Neural progenitor cell (in vitro differentiated cells): ENCODE measurements at regions not wholly inside any gene's neighbourhood (a gene's known extent, or its start where the extent isn't known, plus 50 kb on each side); places are given as distances from the start of the nearest gene placed in this dataset.

ENCODE experiments used
- DNase-seq: peaks from one replicate; pipeline ENCODE4 v3.0.0-alpha.2; 2016; ENCODE audit warnings: low spot score
- H2AFZ ChIP-seq: fragments of 200-600 bp; sonication (generic); replicated peaks from 2 replicates; pipeline ENCODE4 v1.6.1; 2016; ENCODE audit warnings: antibody characterized with exemption
- H3F3A ChIP-seq: fragments of 200-600 bp; sonication (generic); 2 replicates; pipeline ENCODE4 v1.6.1; 2016; ENCODE audit warnings: antibody characterized with exemption, low read depth
- H3K27ac ChIP-seq: fragments of 200-600 bp; sonication (generic); 2 replicates; pipeline ENCODE4 v1.5.1; 2016; ENCODE audit warnings: mild to moderate bottlenecking
- H3K27me3 ChIP-seq: fragments of 200-600 bp; sonication (generic); 2 replicates; pipeline ENCODE4 v1.6.1; 2016; ENCODE audit warnings: mild to moderate bottlenecking, moderate library complexity
- H3K36me3 ChIP-seq: fragments of 200-600 bp; sonication (generic); 2 replicates; pipeline ENCODE4 v1.5.1; 2016
- H3K4me1 ChIP-seq: fragments of 200-600 bp; sonication (generic); 2 replicates; pipeline ENCODE4 v1.6.1; 2016; ENCODE audit warnings: mixed run types
- H3K4me2 ChIP-seq: fragments of 200-600 bp; sonication (generic); 2 replicates; pipeline ENCODE4 v1.6.1; 2016
- H3K4me3 ChIP-seq: fragments of 200-600 bp; sonication (generic); 2 replicates; pipeline ENCODE4 v1.5.1; 2016
- H3K79me2 ChIP-seq: fragments of 200-600 bp; sonication (generic); 2 replicates; pipeline ENCODE4 v1.6.1; 2016; ENCODE audit warnings: low read depth
- H3K9ac ChIP-seq: fragments of 200-600 bp; sonication (generic); 2 replicates; pipeline ENCODE4 v1.6.1; 2016
- H3K9me3 ChIP-seq: fragments of 200-600 bp; sonication (generic); 2 replicates; pipeline ENCODE4 v1.5.1; 2016; ENCODE audit warnings: low read depth
- H4K20me1 ChIP-seq: fragments of 200-600 bp; sonication (generic); 2 replicates; pipeline ENCODE4 v1.6.1; 2016; ENCODE audit warnings: low read depth
- H3K27ac Mint-ChIP-seq: 3 replicates; pipeline ENCODE4 v1.8.0; 2021; ENCODE audit warnings: mixed read lengths
- H3K27me3 Mint-ChIP-seq: 2 replicates; pipeline ENCODE4 v1.8.0; 2022; ENCODE audit warnings: low read depth, mild to moderate bottlenecking, inconsistent platforms, moderate library complexity, mixed read lengths; ENCODE audit not compliant: insufficient read depth
- H3K36me3 Mint-ChIP-seq: 3 replicates; pipeline ENCODE4 v1.8.0; 2021; ENCODE audit warnings: mixed read lengths
- H3K4me1 Mint-ChIP-seq: 3 replicates; pipeline ENCODE4 v1.8.0; 2021; ENCODE audit warnings: mixed read lengths
- H3K4me3 Mint-ChIP-seq: 3 replicates; pipeline ENCODE4 v1.8.0; 2021; ENCODE audit warnings: mild to moderate bottlenecking, moderate library complexity, mixed read lengths
- H3K9me3 Mint-ChIP-seq: 3 replicates; pipeline ENCODE4 v1.8.0; 2020; ENCODE audit warnings: mixed read lengths
- EZH2 ChIP-seq: fragments of 200-600 bp; sonication (generic); IDR thresholded peaks from 2 replicates; pipeline ENCODE4 v1.6.1; 2017; ENCODE audit warnings: antibody characterized with exemption, mild to moderate bottlenecking, moderate library complexity
- EZH2phosphoT487 ChIP-seq: fragments of 200-600 bp; sonication (generic); IDR thresholded peaks from 2 replicates; pipeline ENCODE4 v1.6.1; 2017; ENCODE audit warnings: antibody characterized with exemption
- TF ChIP-seq, protein P1 (sequence below): fragments of 200-600 bp; sonication (generic); IDR thresholded peaks from 2 replicates; pipeline ENCODE4 v1.5.1; 2017; ENCODE audit warnings: antibody characterized with exemption, mild to moderate bottlenecking

DNA sequence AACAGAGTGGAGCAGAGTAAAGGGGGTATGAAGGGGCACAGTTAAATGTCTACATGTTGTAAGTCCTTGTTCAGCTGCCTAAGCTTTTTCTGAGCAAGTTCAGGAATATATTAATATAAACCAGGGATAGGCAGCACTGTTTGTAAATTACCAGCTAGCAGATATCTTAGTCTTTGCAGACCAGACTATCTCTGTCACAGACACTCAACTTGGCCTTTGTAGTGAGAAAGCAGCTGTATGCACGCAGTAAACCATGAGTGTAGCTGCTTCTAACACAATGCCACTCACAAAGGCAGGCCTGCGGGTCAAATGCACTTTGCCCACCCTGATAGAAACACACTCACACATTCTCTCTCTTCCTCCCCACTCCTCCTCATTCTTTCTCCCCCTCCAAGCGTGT is 1016.9 kb downstream of the UQCRFS1 start:
- Histone ChIP-seq H3K4me3 (no peak overlapping the region), H3K27me3 (no peaks in the 10 kb centered on the region), H3K36me3 (no peaks in the 10 kb centered on the region), H3K79me2 (no peaks in the 10 kb centered on the region), H3K27ac (no peak overlapping the region), H3K9me3 (no peaks in the 10 kb centered on the region), H3F3A (no peaks in the 10 kb centered on the region), H3K4me1 (no peaks in the 10 kb centered on the region), H4K20me1 (no peaks in the 10 kb centered on the region), H2AFZ (no peak overlapping the region), H3K4me2 (no peak overlapping the region), H3K9ac (no peak overlapping the region)
- H3K4me1 Mint-ChIP-seq = peaks cover 33% of the 10 kb centered on the region
- H3K27me3 Mint-ChIP-seq = peaks cover 9% of the 10 kb centered on the region
- H3K9me3 Mint-ChIP-seq = no peaks in the 10 kb centered on the region
- no peak overlapping the region for H3K4me3 Mint-ChIP-seq
- peak overlapping the region; percentile 39 for H3K27ac Mint-ChIP-seq
- H3K36me3 Mint-ChIP-seq = no peaks in the 10 kb centered on the region
- no peak for TF ChIP-seq EZH2
- TF ChIP-seq, protein P1, sequence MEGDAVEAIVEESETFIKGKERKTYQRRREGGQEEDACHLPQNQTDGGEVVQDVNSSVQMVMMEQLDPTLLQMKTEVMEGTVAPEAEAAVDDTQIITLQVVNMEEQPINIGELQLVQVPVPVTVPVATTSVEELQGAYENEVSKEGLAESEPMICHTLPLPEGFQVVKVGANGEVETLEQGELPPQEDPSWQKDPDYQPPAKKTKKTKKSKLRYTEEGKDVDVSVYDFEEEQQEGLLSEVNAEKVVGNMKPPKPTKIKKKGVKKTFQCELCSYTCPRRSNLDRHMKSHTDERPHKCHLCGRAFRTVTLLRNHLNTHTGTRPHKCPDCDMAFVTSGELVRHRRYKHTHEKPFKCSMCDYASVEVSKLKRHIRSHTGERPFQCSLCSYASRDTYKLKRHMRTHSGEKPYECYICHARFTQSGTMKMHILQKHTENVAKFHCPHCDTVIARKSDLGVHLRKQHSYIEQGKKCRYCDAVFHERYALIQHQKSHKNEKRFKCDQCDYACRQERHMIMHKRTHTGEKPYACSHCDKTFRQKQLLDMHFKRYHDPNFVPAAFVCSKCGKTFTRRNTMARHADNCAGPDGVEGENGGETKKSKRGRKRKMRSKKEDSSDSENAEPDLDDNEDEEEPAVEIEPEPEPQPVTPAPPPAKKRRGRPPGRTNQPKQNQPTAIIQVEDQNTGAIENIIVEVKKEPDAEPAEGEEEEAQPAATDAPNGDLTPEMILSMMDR = no peak
- TF ChIP-seq EZH2phosphoT487 = no peak
- no peak for DNase-seq

DNA sequence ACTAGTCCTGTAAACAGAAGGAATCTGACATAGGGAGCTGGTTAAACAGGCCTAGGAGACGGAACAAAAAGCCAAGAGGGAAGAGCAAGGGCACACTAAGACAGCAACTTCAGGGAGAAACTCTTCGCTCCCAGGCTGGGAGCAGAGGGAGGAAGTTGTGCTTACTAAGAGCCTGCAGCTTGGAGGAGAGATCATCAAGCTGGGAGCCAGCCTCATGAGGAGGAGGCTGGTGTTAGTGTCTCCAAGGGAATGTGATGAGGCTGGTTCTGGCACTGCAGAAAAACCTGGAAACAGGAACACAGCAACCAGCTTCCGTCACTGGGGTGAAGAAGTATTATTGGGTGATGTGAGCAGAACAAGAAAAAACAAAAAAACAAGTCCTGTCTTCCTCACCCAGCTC is 1027.3 kb downstream of the UQCRFS1 start:
- Histone ChIP-seq H3K4me2 (no peak overlapping the region), H4K20me1 (no peaks in the 10 kb centered on the region), H3K9me3 (no peaks in the 10 kb centered on the region), H2AFZ (peak overlapping the region; percentile 68), H3K9ac (no peak overlapping the region), H3K27me3 (no peaks in the 10 kb centered on the region), H3K36me3 (no peaks in the 10 kb centered on the region), H3K79me2 (no peaks in the 10 kb centered on the region), H3K27ac (no peak overlapping the region), H3F3A (no peaks in the 10 kb centered on the region), H3K4me1 (peaks cover 7% of the 10 kb centered on the region), H3K4me3 (no peak overlapping the region)
- peaks cover 2% of the 10 kb centered on the region for H3K27me3 Mint-ChIP-seq
- no peaks in the 10 kb centered on the region for H3K36me3 Mint-ChIP-seq
- peaks cover 39% of the 10 kb centered on the region for H3K4me1 Mint-ChIP-seq
- peaks cover 2% of the 10 kb centered on the region for H3K9me3 Mint-ChIP-seq
- DNase-seq = no peak
- TF ChIP-seq EZH2 (no peak), EZH2phosphoT487 (no peak)
- TF ChIP-seq, protein P1 = no peak
- peak overlapping the region; percentile 26 for H3K27ac Mint-ChIP-seq
- no peak overlapping the region for H3K4me3 Mint-ChIP-seq

DNA sequence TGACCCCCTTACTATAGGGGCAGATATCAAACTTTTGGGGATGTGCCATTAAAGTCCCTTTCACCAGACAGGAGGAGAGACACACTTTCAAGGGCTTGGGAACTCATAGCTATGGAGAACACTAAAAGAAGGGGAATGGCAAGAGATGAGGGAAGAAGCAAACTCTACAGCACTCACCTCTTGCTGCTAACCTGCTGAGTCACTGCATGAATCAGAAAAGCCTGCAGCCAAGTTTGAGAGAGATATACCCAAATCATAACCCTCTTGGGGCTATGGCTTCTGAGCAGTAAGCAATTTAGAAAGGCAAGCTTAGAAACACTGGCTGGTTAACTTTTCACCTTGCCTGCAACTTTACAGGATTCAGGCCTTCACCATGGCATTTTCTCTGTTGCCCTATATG is 1028.0 kb downstream of the UQCRFS1 start:
- DNase-seq = no peak
- no peak overlapping the region for H3K4me3 Mint-ChIP-seq
- H3F3A ChIP-seq = no peaks in the 10 kb centered on the region
- no peak overlapping the region for H3K27ac ChIP-seq
- H3K4me3 ChIP-seq = no peak overlapping the region
- no peaks in the 10 kb centered on the region for H3K79me2 ChIP-seq
- TF ChIP-seq EZH2phosphoT487 = no peak
- TF ChIP-seq, protein P1 = no peak
- TF ChIP-seq EZH2 = no peak
- H3K9me3 ChIP-seq = no peaks in the 10 kb centered on the region
- H3K4me1 Mint-ChIP-seq = peaks cover 39% of the 10 kb centered on the region
- no peak overlapping the region for H3K27ac Mint-ChIP-seq
- no peak overlapping the region for H3K9ac ChIP-seq
- H4K20me1 ChIP-seq = no peaks in the 10 kb centered on the region
- peaks cover 7% of the 10 kb centered on the region for H3K4me1 ChIP-seq
- H3K27me3 Mint-ChIP-seq = peaks cover 2% of the 10 kb centered on the region
- H3K4me2 ChIP-seq = no peak overlapping the region
- no peak overlapping the region for H2AFZ ChIP-seq
- no peaks in the 10 kb centered on the region for H3K36me3 ChIP-seq
- no peaks in the 10 kb centered on the region for H3K36me3 Mint-ChIP-seq
- H3K27me3 ChIP-seq = no peaks in the 10 kb centered on the region
- H3K9me3 Mint-ChIP-seq = peaks cover 2% of the 10 kb centered on the region
